CMK (cell line): ENCODE measurements at regions not wholly inside any gene's neighbourhood (a gene's known extent, or its start where the extent isn't known, plus 50 kb on each side); places are given as distances from the start of the nearest gene placed in this dataset.
"Not testable (repeated sequence)": the region's sequence is repeated elsewhere in the genome, so short reads cannot be mapped to it uniquely, and the experiment has no call there.

Source experiments
- DNase-seq: peaks from one replicate; pipeline ENCODE4 v3.0.0-alpha.2; 2010; ENCODE audit warnings: low read depth

- DNase-seq, result no peak
Measured at GRCh38 chr5:99900302-99900852, 634.8 kb upstream of the FAM174A start.

- DNase-seq, result no peak
Measured at GRCh38 chr5:99879791-99880511, 655.2 kb upstream of the FAM174A start.

GRCh38 chr5:99878830-99879229 is 656.3 kb upstream of the FAM174A start:
- DNase-seq, result no peak

GRCh38 chr5:99866740-99867139 is 668.4 kb upstream of the FAM174A start:
- DNase-seq, result no peak

- no peak for DNase-seq
Measured at GRCh38 chr5:99865159-99865558, 670.0 kb upstream of the FAM174A start.

GRCh38 chr5:99835791-99836190 is 699.4 kb upstream of the FAM174A start:
- no peak for DNase-seq

- no peak for DNase-seq
Measured at GRCh38 chr5:99827136-99827535, 708.0 kb upstream of the FAM174A start.

GRCh38 chr5:99817796-99818195 is 717.4 kb upstream of the FAM174A start:
- no peak for DNase-seq

GRCh38 chr5:99814321-99815063 is 720.7 kb upstream of the FAM174A start:
- no peak for DNase-seq

GRCh38 chr5:99808657-99809230 is 726.4 kb upstream of the FAM174A start:
- no peak for DNase-seq

- DNase-seq, result no peak
Measured at GRCh38 chr5:99807346-99807745, 727.8 kb upstream of the FAM174A start.

GRCh38 chr5:99795031-99795430 is 740.1 kb upstream of the FAM174A start:
- DNase-seq, result no peak

GRCh38 chr5:99788482-99788881 is 746.7 kb upstream of the FAM174A start:
- no peak for DNase-seq

GRCh38 chr5:99775189-99775588 is 760.0 kb upstream of the FAM174A start:
- no peak for DNase-seq

GRCh38 chr5:99773290-99773689 is 761.9 kb upstream of the FAM174A start:
- no peak for DNase-seq

- DNase-seq, result no peak
Measured at GRCh38 chr5:99771296-99771695, 763.9 kb upstream of the FAM174A start.

- DNase-seq, result no peak
Measured at GRCh38 chr5:99765011-99765410, 770.2 kb upstream of the FAM174A start.

GRCh38 chr5:99763021-99763774 is 772.0 kb upstream of the FAM174A start:
- no peak for DNase-seq

- no peak for DNase-seq
Measured at GRCh38 chr5:99747342-99747741, 787.8 kb upstream of the FAM174A start.

- DNase-seq, result not testable (repeated sequence)
Measured at GRCh38 chr5:99733146-99733545, 802.0 kb upstream of the FAM174A start.

- not testable (repeated sequence) for DNase-seq
Measured at GRCh38 chr5:99730653-99731052, 801.8 kb upstream of the CHD1 start.

- DNase-seq, result no peak
Measured at GRCh38 chr5:99724732-99725290, 796.0 kb upstream of the CHD1 start.
